ENCODE measurements at regions not wholly inside any gene's neighbourhood (a gene's known extent, or its start where the extent isn't known, plus 50 kb on each side); places are given as distances from the start of the nearest gene placed in this dataset.
"Not testable (repeated sequence)": the region's sequence is repeated elsewhere in the genome, so short reads cannot be mapped to it uniquely, and the experiment has no call there.

GRCh38 chr2:91517846-91518245 is 2826.4 kb downstream of the RPIA start:
- TF ChIP-seq CTCF, EZH2phosphoT487 (IDR thresholded peaks at IDR 0.05): not testable (repeated sequence)

Data from neural progenitor cell (in vitro differentiated cells).